Hypothalamus (tissue), 51 donors: ENCODE measurements at regions not wholly inside any gene's neighbourhood (a gene's known extent, or its start where the extent isn't known, plus 50 kb on each side); places are given as distances from the start of the nearest gene placed in this dataset.
A peak's percentile ranks its signal among the peaks of the same experiment; 100 is the strongest.
"Not testable (repeated sequence)": the region's sequence is repeated elsewhere in the genome, so short reads cannot be mapped to it uniquely, and the experiment has no call there.

ENCODE experiments used
- DNase-seq, 51 donors: peaks; one replicate each; lab custom pipeline; 2025; lab: John Stamatoyannopoulos, UW

DNA sequence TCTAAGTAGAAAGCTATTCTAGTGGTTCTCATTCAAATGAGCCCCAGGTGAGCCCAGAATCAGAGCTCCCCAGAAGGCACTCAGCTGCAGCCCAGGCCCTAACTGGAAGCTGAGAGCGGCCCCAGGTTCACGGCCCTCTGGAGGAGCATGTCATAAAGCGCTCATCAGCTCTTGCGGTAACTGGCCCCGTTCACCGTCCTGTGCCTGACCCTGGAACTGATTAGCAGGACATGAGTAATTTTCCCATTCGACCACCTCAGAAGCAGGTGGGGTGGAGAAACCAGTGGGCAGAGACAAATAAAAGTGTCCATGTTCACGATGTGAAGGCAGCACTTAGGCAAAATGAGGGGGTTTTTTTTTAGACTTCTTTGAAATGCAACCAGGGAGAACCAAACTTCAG, 136.1 kb upstream of the LYZL2 start:
- no peak for DNase-seq

DNA sequence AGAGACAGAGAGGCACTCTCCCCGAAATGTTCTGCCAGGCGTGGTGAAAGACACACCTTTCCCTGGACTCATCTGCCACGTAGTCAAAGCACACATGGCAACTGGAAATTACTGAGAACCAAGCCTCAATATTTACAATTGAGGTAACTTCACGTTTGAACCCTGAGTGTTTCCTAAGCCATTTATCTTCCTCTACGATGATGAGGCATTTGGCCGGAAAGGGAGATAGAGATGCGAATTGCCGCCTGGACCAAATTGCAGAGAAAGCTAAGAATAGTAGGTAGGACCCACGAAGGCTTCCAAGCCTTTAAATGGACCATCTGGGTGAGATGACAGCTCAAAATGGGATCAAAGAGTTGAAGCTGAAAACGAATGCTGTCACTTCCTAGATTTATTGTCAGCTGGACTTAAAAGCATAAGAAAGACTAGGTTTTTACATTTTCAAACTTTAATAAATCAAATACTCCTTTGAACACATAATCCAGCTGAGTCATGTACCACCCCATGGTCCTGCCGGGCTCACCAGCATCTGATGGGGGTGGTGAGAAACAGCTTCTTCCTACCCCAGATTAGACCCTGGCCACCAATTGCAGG, 135.6 kb upstream of the LYZL2 start:
- no peak for DNase-seq

DNA sequence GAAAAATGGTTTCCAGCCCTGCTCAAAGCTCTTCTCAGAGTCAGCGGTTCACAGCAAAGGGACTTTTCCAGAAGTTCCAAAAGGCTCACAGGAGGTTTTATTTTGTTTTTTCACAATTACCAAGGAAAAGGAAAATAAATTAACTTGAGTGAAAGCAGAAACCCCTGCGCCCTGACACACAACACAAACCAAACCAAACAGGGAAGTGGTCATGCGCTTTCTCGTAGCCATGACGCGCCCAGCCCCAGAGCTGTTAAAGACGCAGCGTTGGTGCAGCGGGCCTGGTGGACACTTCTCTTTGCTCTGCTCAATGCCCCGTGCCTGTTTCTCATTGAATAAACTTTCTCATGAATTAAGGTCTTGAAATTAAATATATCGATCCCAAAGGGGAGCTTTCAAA, 134.4 kb upstream of the LYZL2 start:
- DNase-seq, result peak in 7 of 51 donors; percentile 8 to 24 (median 13)

DNA sequence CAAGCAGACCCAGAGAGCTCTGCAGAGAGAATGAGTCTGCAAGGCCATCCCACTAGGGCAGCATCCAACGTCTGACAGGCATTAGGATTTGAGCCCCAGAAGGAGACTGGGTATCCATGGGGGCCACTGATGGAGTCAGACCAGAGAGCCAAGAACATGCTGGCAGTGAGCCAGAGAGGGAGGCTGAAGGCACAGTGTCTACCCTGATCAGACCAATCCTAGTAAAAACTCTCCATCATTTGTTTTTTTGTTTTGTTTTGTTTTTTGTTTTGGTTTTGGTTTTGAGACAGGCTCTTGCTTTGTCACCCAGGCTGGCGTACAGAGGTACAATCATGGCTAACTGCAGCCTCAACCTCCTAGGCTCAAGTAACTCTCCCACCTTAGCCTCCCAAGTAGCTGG, 133.1 kb upstream of the LYZL2 start:
- peak in 5 of 51 donors; percentile 3 to 55 (median 9) for DNase-seq

DNA sequence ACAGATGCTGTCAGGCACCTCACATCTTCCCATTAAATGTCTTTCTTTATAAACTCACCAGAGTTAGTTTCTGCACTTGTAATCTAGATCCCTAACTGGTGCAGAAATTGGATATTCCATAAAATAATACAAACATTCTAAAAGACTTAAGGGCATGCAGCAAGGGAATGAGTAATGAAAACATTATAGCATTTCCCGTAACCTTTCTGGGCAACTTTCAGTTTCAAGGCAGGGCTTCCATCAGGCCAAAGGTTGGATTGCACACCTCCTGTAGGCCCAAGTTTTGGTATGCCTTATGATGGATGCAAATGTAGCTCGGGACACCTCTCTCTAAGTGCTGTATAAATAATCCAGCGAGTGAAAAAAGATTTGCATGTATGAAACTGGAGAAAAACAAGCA, 129.9 kb upstream of the LYZL2 start:
- no peak for DNase-seq

DNA sequence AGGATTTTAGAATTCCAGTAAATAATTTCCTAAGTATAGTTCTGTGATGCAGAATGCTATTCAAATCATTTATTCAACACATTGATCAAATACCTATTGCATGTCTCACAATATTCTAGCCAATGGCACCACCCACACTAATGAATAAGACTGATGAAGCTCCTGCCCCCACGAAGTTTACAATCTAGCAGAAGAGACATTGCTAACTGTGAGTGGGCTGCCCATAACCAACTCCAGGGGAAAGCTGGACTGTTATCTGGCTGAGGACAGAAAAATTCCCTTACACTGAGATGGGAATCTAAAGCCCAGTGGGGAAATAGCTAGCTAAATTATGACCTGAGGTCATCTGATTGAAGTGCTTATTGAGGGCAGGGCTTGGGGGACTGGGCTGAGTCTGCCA, 128.8 kb upstream of the LYZL2 start:
- DNase-seq, result no peak

DNA sequence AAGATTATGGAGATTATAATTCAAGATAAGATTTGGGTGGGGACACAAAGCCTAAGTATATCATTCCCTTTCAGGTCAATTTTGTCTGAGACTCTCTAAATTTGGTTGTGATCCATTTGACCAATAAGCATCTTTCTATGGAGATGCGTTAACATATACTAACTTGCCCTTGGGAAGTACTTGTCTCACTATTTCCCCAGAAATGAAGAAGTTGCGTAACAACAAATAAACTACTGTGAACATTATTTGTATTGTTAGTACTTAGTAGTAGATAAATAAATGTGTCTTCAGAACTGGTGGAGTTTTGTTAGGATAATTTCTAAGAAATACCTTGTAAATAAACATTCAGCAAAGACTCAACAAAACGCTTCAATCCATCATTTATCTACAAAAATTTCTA, 127.3 kb upstream of the LYZL2 start:
- DNase-seq, result no peak

DNA sequence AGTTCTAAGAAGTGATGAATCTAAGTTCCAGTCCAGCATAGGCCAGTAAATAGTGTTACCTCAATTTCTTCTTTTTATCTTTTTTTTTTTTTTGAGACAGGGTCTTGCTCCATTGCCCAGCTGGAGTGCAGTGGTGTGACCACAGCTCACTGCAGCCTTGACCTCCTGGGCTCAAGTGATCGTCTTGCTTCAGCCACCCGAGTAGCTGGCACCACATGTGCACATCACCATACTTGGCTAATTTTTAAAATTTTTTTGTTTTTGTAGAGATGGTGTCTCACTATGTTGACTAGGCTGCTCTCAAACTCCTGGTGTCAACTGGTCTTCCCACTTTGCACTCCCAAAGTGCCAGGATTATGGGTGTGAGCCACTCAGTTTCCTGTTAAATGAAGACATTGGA, 126.6 kb upstream of the LYZL2 start:
- DNase-seq, result no peak

DNA sequence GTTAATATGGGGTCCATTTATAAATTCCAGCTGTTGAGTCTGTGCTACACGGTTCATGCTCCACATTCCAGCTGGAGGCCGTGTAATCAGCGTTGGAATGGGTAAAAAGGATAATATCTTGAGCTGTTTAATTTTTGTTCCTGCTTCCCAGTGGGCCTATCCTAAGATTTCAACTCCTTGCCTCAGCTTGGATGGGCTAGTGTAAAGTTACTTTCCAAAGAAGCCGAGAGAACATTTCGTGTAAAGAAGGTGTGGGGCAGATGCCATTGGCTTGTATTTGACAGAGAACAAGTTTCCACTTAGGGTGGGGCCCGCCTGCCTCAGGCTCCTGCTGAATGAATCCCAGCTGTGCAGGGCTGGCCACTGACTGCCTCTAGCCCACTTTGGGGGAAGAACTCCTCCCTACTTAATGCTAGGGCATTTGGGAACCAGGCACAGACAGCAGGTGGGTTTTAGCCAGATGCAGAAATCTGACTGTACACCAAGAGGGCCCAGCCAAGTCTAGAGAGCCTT, 125.9 kb upstream of the LYZL2 start:
- DNase-seq, result no peak

DNA sequence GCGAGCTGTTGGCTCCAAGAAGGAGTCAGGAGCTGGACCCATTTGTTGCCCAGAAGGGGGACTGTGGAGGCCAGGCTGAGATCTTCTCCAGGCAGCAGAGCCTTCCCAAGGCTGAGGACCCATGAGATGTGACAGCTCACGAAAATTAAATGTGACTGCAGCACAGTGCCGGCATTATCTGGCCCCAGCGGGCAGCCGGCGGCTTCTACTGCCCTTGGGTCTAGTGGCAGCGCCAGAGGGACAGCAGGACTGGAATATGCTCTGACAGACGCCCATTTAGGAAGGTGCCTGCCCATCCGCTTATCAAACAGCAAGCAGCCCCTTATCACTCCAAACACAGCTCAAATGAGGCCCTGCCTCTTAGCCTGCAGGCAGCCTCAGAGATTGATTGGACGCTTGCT, 122.9 kb upstream of the LYZL2 start:
- peak in 13 of 51 donors; percentile 13 to 73 (median 29) for DNase-seq

DNA sequence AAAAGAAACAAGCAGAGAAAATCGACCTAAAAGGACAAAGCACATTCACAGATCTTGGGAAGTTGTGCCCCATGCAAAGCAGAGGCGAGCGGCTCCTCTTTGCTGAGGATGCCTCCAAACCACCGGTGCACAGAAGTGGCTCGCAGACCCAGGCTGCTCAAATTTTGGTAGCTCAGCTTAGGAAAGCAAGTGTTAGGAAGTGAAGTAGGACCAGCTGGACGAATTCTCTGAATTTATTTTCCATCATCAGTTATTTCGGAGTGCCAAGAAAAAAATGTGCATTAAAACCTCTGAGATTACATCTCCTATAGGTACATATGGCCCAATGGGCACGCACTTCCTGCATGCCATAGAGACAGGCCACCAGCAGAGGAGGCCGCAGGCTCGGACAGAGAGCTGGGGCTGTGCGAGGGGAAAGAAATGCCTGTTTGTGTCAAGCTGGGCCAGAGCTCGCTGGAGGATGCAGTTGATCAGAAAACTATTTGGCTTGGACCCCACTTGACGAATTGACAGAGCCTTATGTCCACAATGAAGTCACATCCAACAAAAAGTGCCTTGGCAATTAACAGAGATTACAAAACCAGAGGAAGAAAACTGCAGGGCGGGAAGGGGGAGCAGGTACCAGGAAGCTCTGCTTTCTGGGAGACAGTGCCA, 122.3 kb upstream of the LYZL2 start:
- peak in 45 of 51 donors; percentile 25 to 88 (median 64) for DNase-seq

DNA sequence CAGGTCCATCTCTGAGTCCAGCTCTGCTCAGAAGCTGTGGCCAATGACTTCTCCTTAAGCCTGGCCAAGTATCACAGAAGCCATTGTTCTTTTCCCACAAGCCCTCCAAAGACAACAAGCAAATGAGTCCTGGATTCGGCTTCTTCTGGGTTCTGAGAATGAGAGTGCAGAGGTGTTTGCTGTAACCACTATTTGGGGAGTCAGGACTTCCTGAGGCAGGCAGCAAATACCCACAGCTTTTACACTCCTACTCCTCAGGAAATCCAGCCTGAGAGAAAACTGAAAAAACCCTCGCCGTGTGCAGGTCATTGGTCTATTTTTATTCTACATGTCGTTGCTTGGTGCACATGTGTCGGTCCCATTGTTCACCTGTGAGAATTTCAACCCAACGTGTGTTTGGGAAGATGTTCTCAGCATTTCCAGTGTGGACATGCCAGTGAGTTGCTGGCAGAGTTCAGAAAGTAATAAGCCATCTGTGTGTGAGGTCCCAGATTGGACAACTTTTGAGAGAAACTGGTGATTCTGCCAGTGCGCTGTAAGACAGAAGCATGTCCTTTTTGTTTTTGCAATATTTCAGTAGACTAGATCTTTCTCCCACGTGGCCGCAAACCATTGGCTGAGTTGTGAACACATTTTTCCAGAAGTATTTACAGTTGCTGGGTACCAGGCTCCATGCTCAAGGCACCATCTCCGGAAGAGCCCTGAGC, 121.6 kb upstream of the LYZL2 start:
- no peak for DNase-seq

DNA sequence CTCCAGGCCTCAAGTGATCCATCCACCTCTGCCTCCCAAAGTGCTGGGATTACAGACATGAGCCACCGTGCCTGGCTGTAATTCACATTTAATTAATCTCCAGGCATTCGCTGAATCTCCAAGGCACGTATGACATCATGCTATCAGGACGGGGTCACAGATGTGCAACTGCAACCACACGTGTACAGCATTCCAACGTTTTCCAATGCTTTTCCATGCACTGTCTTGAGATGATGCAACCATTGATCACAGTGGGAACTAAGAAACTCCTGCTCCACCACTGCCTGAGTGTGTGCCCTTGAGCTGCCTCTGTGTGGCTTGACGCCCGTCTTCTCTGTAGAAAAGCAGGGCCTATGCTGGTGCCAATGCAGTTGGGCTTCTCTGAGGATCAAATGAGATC, 119.8 kb upstream of the LYZL2 start:
- no peak for DNase-seq

DNA sequence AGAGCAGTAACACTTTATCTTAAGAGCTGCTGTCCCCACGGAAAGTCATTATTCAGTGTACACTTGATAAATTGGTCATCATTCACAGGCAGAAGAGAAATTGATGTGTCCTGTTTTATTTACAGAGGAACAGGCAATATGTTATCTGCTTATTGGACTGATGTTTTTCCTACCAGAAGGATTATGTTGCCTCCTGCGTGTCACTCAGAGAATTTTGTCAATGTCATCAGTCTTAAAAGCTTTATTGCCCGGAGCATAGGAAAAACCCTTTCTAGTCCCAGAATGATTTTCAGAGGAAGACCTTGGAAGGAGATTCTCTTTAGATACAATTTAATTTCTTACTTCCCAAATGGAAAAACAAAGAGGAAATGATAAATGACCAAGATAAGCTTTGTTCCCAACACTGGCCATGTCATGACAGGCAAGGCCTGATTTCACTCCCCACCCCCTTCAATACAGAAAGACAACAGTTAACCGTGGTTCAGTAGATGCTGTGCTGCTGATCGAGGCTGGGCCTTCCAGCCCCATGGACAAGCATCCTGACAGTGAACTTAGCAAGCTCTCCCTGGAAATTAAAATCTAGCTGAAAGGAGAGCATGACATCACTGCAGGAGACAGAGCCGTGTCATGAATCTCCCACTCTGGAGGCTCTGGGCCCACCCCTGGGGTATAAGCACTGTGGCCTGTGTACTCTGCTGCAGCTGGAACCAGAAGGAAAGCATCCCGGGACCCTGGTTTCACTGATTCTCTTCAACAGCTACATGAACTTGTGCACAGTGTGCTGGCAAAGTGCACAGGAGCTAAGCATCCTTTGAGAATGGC, 118.8 kb upstream of the LYZL2 start:
- no peak for DNase-seq

DNA sequence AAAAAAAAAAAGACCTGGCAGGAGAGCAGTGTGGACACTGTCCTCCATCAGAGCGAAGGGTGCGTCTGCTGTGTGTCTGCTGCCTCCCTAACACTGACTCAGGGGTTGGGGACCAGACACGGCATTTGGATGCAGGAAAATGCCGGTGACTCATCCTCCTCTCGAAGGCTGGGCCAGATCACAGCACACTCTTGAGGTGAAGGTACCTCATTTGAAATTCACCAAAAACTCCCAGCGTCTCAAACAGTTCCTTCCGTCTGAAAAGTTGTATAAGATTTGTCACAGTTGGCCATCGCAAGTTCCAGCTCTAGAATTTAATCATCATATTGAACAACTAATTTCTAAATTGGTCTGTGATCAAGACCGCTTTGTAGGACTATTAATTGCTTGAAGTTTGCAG, 118.1 kb upstream of the LYZL2 start:
- DNase-seq, result no peak

DNA sequence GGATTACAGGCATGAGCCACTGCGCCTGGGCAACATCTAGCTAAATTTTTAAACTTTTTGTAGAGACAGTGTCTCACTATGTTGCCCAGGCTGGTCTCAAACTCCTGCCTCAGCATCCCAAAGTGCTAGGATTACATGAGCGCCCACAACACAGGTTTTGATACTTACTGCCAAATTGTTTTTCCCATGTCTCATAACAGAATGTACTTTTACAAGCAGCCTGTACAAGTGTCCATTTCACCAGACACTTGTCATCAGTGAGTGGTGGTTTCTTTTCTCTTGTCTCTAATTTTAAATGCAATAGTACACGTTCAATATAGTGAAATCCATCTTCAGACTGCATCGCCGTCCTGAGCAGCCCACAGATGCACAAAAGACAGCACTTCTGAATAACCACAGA, 116.4 kb upstream of the LYZL2 start:
- no peak for DNase-seq

DNA sequence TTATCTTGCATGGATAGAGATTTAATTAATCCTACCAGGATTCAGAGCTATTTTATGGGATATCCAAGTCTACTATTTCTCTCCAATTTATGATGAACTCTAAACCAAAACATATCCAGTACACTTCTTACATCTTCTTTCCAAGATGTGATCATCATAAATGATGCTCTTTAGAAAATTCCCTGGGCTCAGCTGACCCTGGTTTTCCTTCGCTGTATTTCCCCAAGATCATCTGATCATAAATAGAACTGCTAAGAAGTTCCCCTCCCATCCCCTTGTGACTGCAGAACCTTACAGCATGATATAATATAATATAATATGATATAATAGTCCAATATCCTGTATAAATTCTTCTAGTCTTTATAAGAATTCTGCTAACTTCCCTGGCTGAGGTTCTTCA, 114.6 kb upstream of the LYZL2 start:
- no peak for DNase-seq

DNA sequence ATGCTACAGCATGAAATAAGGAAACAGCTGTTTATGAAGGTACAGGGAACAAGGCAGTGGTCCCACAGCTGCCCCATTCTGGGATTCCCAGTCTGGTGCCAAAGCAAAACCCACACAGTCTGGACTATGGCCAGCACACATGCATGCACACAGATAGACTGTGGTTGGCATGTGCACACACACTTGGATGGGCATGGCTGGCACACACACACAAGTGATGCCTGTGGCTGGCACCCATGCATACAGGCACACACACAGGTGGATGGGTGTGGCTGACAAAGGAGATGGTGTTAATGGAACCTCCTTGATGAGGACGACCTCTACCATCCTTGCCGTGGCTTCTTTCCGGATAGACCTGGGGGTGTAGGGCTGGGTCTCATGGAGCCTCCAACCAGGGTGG, 114.0 kb upstream of the LYZL2 start:
- no peak for DNase-seq

DNA sequence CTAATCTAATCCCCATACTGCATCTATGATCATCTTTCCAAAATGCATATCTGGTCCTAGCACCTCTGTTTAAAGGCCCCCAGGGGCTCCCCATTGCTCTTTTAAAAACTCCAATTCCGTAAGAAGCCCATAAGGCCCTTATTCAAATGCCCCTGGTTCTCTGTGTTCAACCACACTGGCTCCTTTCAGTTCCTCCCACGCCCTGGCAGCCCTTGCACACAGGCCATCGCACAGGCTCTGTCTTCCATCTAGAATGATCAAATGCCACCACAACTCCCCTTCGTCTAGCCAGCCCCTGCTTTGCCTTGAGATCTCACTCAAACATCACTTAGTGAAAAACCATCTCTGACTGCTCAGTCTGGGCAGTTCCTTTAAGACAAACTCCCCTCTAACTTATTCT, 112.9 kb upstream of the LYZL2 start:
- no peak for DNase-seq

DNA sequence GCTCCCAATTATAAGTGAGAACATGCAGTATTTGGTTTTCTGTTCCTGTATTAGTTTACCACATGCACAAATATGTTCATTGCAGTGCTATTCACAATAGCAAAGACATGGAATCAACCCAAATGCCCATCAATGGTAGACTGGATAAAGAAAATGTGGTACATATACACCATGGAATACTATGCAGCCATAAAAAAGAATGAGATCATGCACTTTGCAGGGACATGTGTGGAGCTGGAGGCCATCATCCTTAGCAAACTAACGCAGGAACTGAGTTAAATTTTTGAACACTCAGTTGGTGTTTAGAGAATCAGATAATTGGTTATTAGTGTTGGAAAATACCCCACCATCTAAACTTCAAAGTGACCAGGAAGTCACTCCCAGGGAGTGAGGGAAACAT, 111.2 kb upstream of the LYZL2 start:
- DNase-seq, result not testable (repeated sequence)

DNA sequence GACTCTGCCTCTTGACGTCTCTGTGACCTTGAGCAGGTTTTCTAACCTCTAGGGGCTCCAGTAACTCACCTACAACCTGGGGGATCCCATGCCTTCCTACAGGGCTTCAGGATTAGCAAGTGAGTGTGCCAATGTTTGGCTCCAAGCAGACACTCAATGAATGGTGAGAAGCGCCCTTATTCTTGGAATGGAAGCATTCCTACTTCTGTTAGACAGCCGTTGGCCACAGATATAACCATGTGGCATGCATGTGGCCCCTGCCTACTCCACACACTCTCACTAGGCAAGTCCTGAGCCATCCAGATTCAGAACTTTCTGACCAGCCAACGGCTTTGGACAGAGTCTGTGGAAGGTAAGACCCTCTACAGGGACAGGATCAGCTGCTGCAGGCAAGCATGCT, 108.9 kb upstream of the LYZL2 start:
- no peak for DNase-seq
